SK-N-SH (cell line): ENCODE measurements at regions not wholly inside any gene's neighbourhood (a gene's known extent, or its start where the extent isn't known, plus 50 kb on each side); places are given as distances from the start of the nearest gene placed in this dataset.

Experiments
- CHD2 ChIP-seq: fragments of 150-350 bp; IDR thresholded peaks from 2 replicates; pipeline ENCODE4 v1.6.1; 2018; ENCODE audit warnings: low read length; ENCODE audit not compliant: partially characterized antibody
- CTCF ChIP-seq: fragments of 200-600 bp; sonication (generic); IDR thresholded peaks from 2 replicates; pipeline ENCODE4 v1.6.1; 2017; ENCODE audit warnings: antibody characterized with exemption, mild to moderate bottlenecking, moderate library complexity
- EP300 ChIP-seq, 2 experiments: IDR thresholded peaks; 2 replicates each; pipeline versions ENCODE4 v1.4.0 to v1.6.1; 2012; ENCODE audit warnings: borderline replicate concordance in 1 of 2, low read depth in 1 of 2, low read length in 1 of 2
- FOXJ3 ChIP-seq: sonication (generic); formaldehyde crosslinking; IDR thresholded peaks from 2 replicates; pipeline ENCODE4 v1.5.1; 2020; ENCODE audit warnings: mild to moderate bottlenecking, missing genetic modification reagents
- FOXM1 ChIP-seq: IDR thresholded peaks from 2 replicates; pipeline ENCODE4 v1.4.0; 2012; ENCODE audit warnings: low read depth, mild to moderate bottlenecking
- IRF3 ChIP-seq: fragments of 150-350 bp; IDR thresholded peaks from 2 replicates; pipeline ENCODE4 v1.6.1; 2016; ENCODE audit warnings: mild to moderate bottlenecking, low read depth, low read length
- MAX ChIP-seq: IDR thresholded peaks from 2 replicates; pipeline ENCODE4 v1.4.0; 2012; ENCODE audit warnings: low read depth
- NFIC ChIP-seq: IDR thresholded peaks from 2 replicates; pipeline ENCODE4 v1.4.0; 2012; ENCODE audit warnings: borderline replicate concordance
- RAD21 ChIP-seq: IDR thresholded peaks from 2 replicates; pipeline ENCODE4 v1.6.1; 2012; ENCODE audit warnings: mild to moderate bottlenecking, low read length
- REST ChIP-seq: IDR thresholded peaks from 2 replicates; pipeline ENCODE4 v1.6.1; 2012; ENCODE audit warnings: mild to moderate bottlenecking, low read depth, low read length, moderate library complexity
- RFX5 ChIP-seq: IDR thresholded peaks from 2 replicates; pipeline ENCODE4 v1.6.1; 2012; ENCODE audit warnings: mild to moderate bottlenecking, improper control_type of control experiment, low read length
- SIN3A ChIP-seq: IDR thresholded peaks from 2 replicates; pipeline ENCODE4 v1.6.1; 2012; ENCODE audit warnings: low read depth, mild to moderate bottlenecking, low read length, moderate library complexity, borderline replicate concordance
- USF2 ChIP-seq: fragments of 150-350 bp; IDR thresholded peaks from 2 replicates; pipeline ENCODE4 v1.6.1; 2017; ENCODE audit warnings: antibody characterized with exemption, low read length, low read depth, borderline replicate concordance

- no peak for TF ChIP-seq SIN3A
- TF ChIP-seq CTCF = no peak
- TF ChIP-seq RFX5 = no peak
- no peak for TF ChIP-seq RAD21
- TF ChIP-seq FOXM1 = no peak
- no peak for TF ChIP-seq EP300 (IDR thresholded peaks at IDR 0.05; ENCODE audit: borderline replicate concordance in 1 of 2, low read depth in 1 of 2, low read length in 1 of 2)
- no peak for TF ChIP-seq FOXJ3 (CRISPR knock-in tag)
- TF ChIP-seq REST = no peak
- TF ChIP-seq IRF3 = no peak
- no peak for TF ChIP-seq CHD2
- no peak for TF ChIP-seq USF2
- TF ChIP-seq NFIC = no peak
- no peak for TF ChIP-seq MAX
Observed at GRCh38 chr1:203990118-203990517, 82.8 kb upstream of the SOX13 start.
